ENCODE measurements at regions not wholly inside any gene's neighbourhood (a gene's known extent, or its start where the extent isn't known, plus 50 kb on each side); places are given as distances from the start of the nearest gene placed in this dataset.

DNA sequence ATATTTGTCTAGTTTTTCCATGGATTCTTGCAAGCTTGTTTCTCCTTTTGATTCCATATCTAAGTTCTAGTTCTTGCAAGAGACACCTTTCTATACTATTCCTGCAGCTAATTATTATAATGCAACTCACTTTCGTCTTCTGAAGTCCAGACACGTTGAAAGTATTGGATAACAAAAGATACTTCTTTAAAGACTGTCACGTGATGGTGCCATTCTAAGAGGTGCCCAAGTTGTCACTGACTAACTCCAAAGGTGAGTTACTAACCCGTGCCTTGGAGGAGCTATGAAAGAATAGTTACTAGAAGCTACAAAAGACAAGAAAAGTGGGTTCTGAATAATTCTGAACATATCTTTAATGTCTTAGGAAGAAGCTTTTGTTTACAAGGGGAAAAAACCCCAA, 322.6 kb downstream of the HDGFL1 start:
- no peak for DNase-seq (ENCODE audit: low read depth)
- H3K4me3 ChIP-seq (ENCODE audit: low read length) = no peak overlapping the region
- no peak for TF ChIP-seq CTCF (conservative IDR thresholded peaks at IDR 0.05; ENCODE audit: low read length)

GRCh38 chr6:22892452-22892851, 323.1 kb downstream of the HDGFL1 start:
- DNase-seq (ENCODE audit: low read depth) = peak; percentile 95
- no peak overlapping the region for H3K4me3 ChIP-seq (ENCODE audit: low read length)
- TF ChIP-seq CTCF (conservative IDR thresholded peaks at IDR 0.05; ENCODE audit: low read length) = no peak

DNA sequence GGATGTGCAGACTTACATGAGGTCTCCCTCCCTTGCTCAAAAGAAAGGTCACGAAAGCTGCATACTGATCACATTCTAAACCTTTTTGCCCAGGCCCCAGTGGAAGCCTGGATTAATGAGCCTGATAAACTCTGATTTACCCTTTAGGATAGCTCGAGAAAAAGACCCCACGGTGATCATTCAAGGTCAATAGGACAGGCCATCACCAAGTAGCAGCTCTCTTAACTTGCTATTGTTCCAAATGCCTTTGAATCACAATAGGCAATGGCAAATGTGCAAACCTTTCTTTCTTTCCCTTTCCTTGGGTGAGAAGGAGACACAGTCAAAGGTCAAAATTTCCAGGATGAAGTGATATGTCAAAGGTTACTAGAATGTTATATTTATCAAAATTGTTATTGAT, 327.3 kb downstream of the HDGFL1 start:
- no peak for TF ChIP-seq CTCF (conservative IDR thresholded peaks at IDR 0.05; ENCODE audit: low read length)
- DNase-seq (ENCODE audit: low read depth) = no peak
- no peak overlapping the region for H3K4me3 ChIP-seq (ENCODE audit: low read length)

GRCh38 chr6:22899426-22899825, 330.1 kb downstream of the HDGFL1 start:
- no peak overlapping the region for H3K4me3 ChIP-seq (ENCODE audit: low read length)
- peak; percentile 41 for DNase-seq (ENCODE audit: low read depth)
- no peak for TF ChIP-seq CTCF (conservative IDR thresholded peaks at IDR 0.05; ENCODE audit: low read length)

- H3K4me3 ChIP-seq (ENCODE audit: low read length) = no peak overlapping the region
- TF ChIP-seq CTCF (conservative IDR thresholded peaks at IDR 0.05; ENCODE audit: low read length) = no peak
- no peak for DNase-seq (ENCODE audit: low read depth)
Observed at GRCh38 chr6:22903826-22904225, 334.5 kb downstream of the HDGFL1 start.

- H3K4me3 ChIP-seq (ENCODE audit: low read length) = no peak overlapping the region
- no peak for TF ChIP-seq CTCF (conservative IDR thresholded peaks at IDR 0.05; ENCODE audit: low read length)
- no peak for DNase-seq (ENCODE audit: low read depth)
Observed at GRCh38 chr6:22904431-22904830, 335.1 kb downstream of the HDGFL1 start.

DNA sequence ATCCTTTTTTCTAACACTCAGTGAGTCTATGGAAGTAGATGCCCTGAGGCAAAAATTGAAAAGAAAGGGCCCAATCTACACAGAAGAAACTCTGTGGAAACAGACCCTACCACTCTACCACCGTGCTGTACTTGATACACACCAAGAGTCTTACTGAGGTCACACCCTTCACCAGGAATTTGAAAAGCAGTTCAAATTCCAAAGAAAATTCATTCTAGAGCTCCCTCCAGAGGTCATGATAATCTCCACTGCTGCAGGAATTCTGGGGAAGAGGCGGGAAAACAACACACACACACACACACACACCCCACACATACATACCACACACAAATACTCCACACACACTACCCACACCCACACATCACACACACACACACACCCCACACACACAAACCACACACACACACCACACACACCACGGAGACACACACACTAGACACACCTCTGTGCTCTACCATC, 336.8 kb downstream of the HDGFL1 start:
- TF ChIP-seq CTCF (conservative IDR thresholded peaks at IDR 0.05; ENCODE audit: low read length) = peak; percentile 61
- DNase-seq (ENCODE audit: low read depth) = peak; percentile 54
- H3K4me3 ChIP-seq (ENCODE audit: low read length) = no peak overlapping the region
